Panc1 (cell line): ENCODE measurements at regions not wholly inside any gene's neighbourhood (a gene's known extent, or its start where the extent isn't known, plus 50 kb on each side); places are given as distances from the start of the nearest gene placed in this dataset.
"Not testable (repeated sequence)": the region's sequence is repeated elsewhere in the genome, so short reads cannot be mapped to it uniquely, and the experiment has no call there.

Experiments used
- ATAC-seq: fragments of 200-7000 bp; cut with Tn5 transposase; 2 replicates; pipeline ENCODE4 v1.9.1; 2020; ENCODE audit warnings: mild to moderate bottlenecking, moderate library complexity
- BruUV-seq: library from RNA; stranded (reverse); fragments of 400-500 nt; replicated peaks from 2 replicates; lab custom pipeline; 2021; lab: Mats Ljungman, UMichigan
- CTCF ChIA-PET: fragments of 300-600 bp; sonication (Branson Sonifier 250); formaldehyde crosslinking; loops from one replicate; lab custom pipeline; 2022; ENCODE audit warnings: antibody characterized with exemption; lab: Charles Lee
- POLR2A ChIA-PET: fragments of 300-600 bp; sonication (Branson Sonifier 250); formaldehyde crosslinking; loops from one replicate; lab custom pipeline; 2022; ENCODE audit warnings: antibody characterized with exemption; lab: Charles Lee
- DNase-seq: peaks from one replicate; pipeline ENCODE4 v3.0.0-alpha.2; 2010; ENCODE audit warnings: low read depth, low spot score
- H3K27ac ChIP-seq: 2 replicates; pipeline ENCODE4 v1.5.1; 2011; ENCODE audit warnings: mild to moderate bottlenecking, low read length, inconsistent platforms
- H3K27me3 ChIP-seq: fragments of 200-500 bp; sonication (Bioruptor generic); 2 replicates; pipeline ENCODE4 v1.6.0; 2014; ENCODE audit warnings: low read length, inconsistent platforms; ENCODE audit not compliant: control insufficient read depth, insufficient read depth
- H3K36me3 ChIP-seq: fragments of 200-500 bp; sonication (Bioruptor generic); 2 replicates; pipeline ENCODE4 v1.5.1; 2014; ENCODE audit warnings: inconsistent platforms, mild to moderate bottlenecking, low read length, moderate library complexity; ENCODE audit not compliant: control insufficient read depth, insufficient read depth
- H3K4me1 ChIP-seq: 2 replicates; pipeline ENCODE4 v1.5.1; 2011; ENCODE audit warnings: inconsistent platforms, mild to moderate bottlenecking, low read length, moderate library complexity; ENCODE audit not compliant: control insufficient read depth, insufficient read depth
- H3K4me3 ChIP-seq, 2 experiments: 2 replicates each; pipeline ENCODE4 v1.5.1; 2011 to 2012; ENCODE audit warnings: low read depth in 2 of 2, low read length in 2 of 2, mild to moderate bottlenecking in 2 of 2, inconsistent platforms in 1 of 2, moderate library complexity in 1 of 2
- H3K9me3 ChIP-seq: fragments of 200-500 bp; sonication (Bioruptor generic); 2 replicates; pipeline ENCODE4 v1.5.1; 2014; ENCODE audit warnings: low read depth, mild to moderate bottlenecking, inconsistent platforms, low read length, moderate library complexity; ENCODE audit not compliant: control insufficient read depth, insufficient read depth
- POLR2AphosphoS5 ChIP-seq: IDR thresholded peaks from 2 replicates; pipeline ENCODE4 v1.6.1; 2012; ENCODE audit warnings: mild to moderate bottlenecking, low read depth, low read length, moderate library complexity
- SIN3A ChIP-seq: IDR thresholded peaks from 2 replicates; pipeline ENCODE4 v1.6.1; 2012; ENCODE audit warnings: low read depth, mild to moderate bottlenecking, low read length, moderate library complexity, borderline replicate concordance; ENCODE audit not compliant: insufficient read depth
- TCF7L2 ChIP-seq: IDR thresholded peaks from 2 replicates; pipeline ENCODE4 v1.6.1; 2011; ENCODE audit warnings: mild to moderate bottlenecking, low read depth, low read length, inconsistent platforms
- in situ Hi-C: cut with HindIII; loops from 2 replicates; pipeline ENCODE4 v1.10.0; 2016; ENCODE audit warnings: low sequenced_read_pairs, low pct_unique_long_range_greater_than_20kb
- intact Hi-C: fragments of 100-400 bp; cut with micrococcal nuclease; formaldehyde crosslinking; loops from one replicate; pipeline ENCODE4 v1.10.0; 2022; ENCODE audit not compliant: unreplicated experiment
- TF ChIP-seq, protein P1 (sequence below): fragments of 450-650 bp; IDR thresholded peaks from 2 replicates; pipeline ENCODE4 v1.5.1; 2017; ENCODE audit warnings: mild to moderate bottlenecking
- TF ChIP-seq, protein P2 (sequence below), 2 experiments: IDR thresholded peaks; 2 replicates each; pipeline ENCODE4 v1.6.1; 2011 to 2012; ENCODE audit warnings: low read depth in 2 of 2, control low read depth in 1 of 2, low read length in 1 of 2, mild to moderate bottlenecking in 1 of 2, moderate library complexity in 1 of 2; ENCODE audit not compliant: insufficient read depth in 1 of 2

DNA sequence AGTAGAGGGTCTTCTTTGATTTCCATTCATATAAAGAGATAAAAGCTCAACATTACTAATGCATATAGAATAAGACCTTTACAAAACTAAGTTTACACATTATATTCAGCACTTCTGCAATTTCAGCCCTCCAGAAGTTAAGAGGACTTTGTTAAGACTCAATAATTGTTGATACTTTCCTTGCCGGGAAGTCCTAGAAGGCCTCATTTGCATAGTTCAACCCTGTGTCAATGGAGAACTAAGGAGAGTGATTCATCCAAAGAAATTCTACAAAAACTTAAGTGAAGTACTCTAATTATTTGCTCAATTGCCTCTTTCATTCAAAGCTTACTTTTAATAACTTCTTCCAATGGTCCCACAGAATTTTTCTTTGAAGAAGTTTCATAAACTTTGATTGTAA, 1060.3 kb upstream of the CELF2 start:
- Histone ChIP-seq H3K4me1 (no peaks in the 10 kb centered on the region), H3K27ac (no peak overlapping the region), H3K36me3 (no peaks in the 10 kb centered on the region), H3K4me3 (no peak overlapping the region), H3K9me3 (no peaks in the 10 kb centered on the region), H3K27me3 (no peaks in the 10 kb centered on the region)
- ChIA-PET CTCF (no interaction called here), POLR2A (no interaction called here)
- no TSS peak for BruUV-seq
- no peak for DNase-seq
- intact Hi-C loops = no loop called here
- TF ChIP-seq POLR2AphosphoS5 (no peak), SIN3A (no peak), TCF7L2 (no peak)
- TF ChIP-seq, protein P1, sequence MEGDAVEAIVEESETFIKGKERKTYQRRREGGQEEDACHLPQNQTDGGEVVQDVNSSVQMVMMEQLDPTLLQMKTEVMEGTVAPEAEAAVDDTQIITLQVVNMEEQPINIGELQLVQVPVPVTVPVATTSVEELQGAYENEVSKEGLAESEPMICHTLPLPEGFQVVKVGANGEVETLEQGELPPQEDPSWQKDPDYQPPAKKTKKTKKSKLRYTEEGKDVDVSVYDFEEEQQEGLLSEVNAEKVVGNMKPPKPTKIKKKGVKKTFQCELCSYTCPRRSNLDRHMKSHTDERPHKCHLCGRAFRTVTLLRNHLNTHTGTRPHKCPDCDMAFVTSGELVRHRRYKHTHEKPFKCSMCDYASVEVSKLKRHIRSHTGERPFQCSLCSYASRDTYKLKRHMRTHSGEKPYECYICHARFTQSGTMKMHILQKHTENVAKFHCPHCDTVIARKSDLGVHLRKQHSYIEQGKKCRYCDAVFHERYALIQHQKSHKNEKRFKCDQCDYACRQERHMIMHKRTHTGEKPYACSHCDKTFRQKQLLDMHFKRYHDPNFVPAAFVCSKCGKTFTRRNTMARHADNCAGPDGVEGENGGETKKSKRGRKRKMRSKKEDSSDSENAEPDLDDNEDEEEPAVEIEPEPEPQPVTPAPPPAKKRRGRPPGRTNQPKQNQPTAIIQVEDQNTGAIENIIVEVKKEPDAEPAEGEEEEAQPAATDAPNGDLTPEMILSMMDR = no peak
- TF ChIP-seq, protein P2, sequence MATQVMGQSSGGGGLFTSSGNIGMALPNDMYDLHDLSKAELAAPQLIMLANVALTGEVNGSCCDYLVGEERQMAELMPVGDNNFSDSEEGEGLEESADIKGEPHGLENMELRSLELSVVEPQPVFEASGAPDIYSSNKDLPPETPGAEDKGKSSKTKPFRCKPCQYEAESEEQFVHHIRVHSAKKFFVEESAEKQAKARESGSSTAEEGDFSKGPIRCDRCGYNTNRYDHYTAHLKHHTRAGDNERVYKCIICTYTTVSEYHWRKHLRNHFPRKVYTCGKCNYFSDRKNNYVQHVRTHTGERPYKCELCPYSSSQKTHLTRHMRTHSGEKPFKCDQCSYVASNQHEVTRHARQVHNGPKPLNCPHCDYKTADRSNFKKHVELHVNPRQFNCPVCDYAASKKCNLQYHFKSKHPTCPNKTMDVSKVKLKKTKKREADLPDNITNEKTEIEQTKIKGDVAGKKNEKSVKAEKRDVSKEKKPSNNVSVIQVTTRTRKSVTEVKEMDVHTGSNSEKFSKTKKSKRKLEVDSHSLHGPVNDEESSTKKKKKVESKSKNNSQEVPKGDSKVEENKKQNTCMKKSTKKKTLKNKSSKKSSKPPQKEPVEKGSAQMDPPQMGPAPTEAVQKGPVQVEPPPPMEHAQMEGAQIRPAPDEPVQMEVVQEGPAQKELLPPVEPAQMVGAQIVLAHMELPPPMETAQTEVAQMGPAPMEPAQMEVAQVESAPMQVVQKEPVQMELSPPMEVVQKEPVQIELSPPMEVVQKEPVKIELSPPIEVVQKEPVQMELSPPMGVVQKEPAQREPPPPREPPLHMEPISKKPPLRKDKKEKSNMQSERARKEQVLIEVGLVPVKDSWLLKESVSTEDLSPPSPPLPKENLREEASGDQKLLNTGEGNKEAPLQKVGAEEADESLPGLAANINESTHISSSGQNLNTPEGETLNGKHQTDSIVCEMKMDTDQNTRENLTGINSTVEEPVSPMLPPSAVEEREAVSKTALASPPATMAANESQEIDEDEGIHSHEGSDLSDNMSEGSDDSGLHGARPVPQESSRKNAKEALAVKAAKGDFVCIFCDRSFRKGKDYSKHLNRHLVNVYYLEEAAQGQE (IDR thresholded peaks at IDR 0.05; ENCODE audit: insufficient read depth in 1 of 2, low read depth in 2 of 2, low read length in 1 of 2) = no peak
- no peak for ATAC-seq
- in situ Hi-C loops = no loop called here

DNA sequence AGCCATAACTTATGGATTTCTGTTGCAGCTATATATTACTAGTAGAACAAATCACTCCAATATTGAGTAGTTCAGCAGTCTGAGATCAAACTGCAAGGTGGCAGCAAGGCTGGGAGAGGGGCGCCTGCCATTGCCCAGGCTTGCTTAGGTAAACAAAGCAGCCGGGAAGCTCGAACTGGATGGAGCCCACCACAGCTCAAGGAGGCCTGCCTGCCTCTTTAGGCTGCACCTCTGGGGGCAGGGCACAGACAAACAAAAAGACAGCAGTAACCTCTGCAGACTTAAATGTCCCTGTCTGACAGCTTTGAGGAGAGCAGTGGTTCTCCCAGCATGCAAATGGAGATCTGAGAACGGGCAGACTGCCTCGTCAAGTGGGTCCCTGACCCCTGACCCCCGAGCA, 1059.8 kb upstream of the CELF2 start:
- ATAC-seq, H3K36me3 ChIP-seq, H3K9me3 ChIP-seq, H3K4me1 ChIP-seq, intact Hi-C loops, in situ Hi-C loops, CTCF ChIA-PET, H3K27ac ChIP-seq, H3K27me3 ChIP-seq, H3K4me3 ChIP-seq, BruUV-seq, DNase-seq, POLR2A ChIA-PET: not testable (repeated sequence)

DNA sequence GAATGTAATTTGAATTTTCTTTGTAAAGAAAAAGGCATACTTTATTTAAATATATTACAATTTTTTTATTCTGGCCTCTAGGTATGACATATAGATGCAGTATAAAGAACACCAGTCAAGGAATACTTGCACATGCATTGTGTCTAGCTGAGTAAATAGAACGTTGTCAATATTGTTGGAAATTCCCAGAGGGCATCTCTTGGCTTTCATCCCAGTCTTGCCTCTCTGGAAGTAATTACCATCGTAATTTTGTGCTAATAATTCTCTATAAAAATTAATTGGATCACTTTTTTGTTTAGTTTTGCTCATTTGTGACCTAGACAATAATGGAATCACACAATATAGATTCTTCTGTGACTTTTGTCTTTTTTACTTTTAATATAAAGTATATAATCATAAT, 1052.3 kb upstream of the CELF2 start:
- intact Hi-C loops (no loop called here), in situ Hi-C loops (no loop called here)
- Histone ChIP-seq H3K27me3 (no peaks in the 10 kb centered on the region), H3K36me3 (no peaks in the 10 kb centered on the region), H3K27ac (no peak overlapping the region), H3K4me3 (no peak overlapping the region), H3K9me3 (no peaks in the 10 kb centered on the region), H3K4me1 (no peaks in the 10 kb centered on the region)
- TF ChIP-seq, protein P1 = no peak
- TF ChIP-seq POLR2AphosphoS5 (no peak), SIN3A (no peak), TCF7L2 (no peak)
- TF ChIP-seq, protein P2 (IDR thresholded peaks at IDR 0.05; ENCODE audit: insufficient read depth in 1 of 2, low read depth in 2 of 2, low read length in 1 of 2) = no peak
- no peak for DNase-seq
- ATAC-seq = no peak
- POLR2A ChIA-PET = no interaction called here
- CTCF ChIA-PET = no interaction called here
- BruUV-seq = no TSS peak
